Panc1 (cell line): ENCODE measurements at regions not wholly inside any gene's neighbourhood (a gene's known extent, or its start where the extent isn't known, plus 50 kb on each side); places are given as distances from the start of the nearest gene placed in this dataset.

Source experiments
- POLR2AphosphoS5 ChIP-seq: IDR thresholded peaks from 2 replicates; pipeline ENCODE4 v1.6.1; 2012; ENCODE audit warnings: mild to moderate bottlenecking, low read depth, low read length, moderate library complexity
- TCF7L2 ChIP-seq: IDR thresholded peaks from 2 replicates; pipeline ENCODE4 v1.6.1; 2011; ENCODE audit warnings: mild to moderate bottlenecking, low read depth, low read length, inconsistent platforms
- TF ChIP-seq, protein P1 (sequence below), 2 experiments: IDR thresholded peaks; 2 replicates each; pipeline ENCODE4 v1.6.1; 2011 to 2012; ENCODE audit warnings: low read depth in 2 of 2, control low read depth in 1 of 2, low read length in 1 of 2, mild to moderate bottlenecking in 1 of 2, moderate library complexity in 1 of 2; ENCODE audit not compliant: insufficient read depth in 1 of 2
- TF ChIP-seq, protein P2 (sequence below): fragments of 450-650 bp; IDR thresholded peaks from 2 replicates; pipeline ENCODE4 v1.5.1; 2017; ENCODE audit warnings: mild to moderate bottlenecking

DNA sequence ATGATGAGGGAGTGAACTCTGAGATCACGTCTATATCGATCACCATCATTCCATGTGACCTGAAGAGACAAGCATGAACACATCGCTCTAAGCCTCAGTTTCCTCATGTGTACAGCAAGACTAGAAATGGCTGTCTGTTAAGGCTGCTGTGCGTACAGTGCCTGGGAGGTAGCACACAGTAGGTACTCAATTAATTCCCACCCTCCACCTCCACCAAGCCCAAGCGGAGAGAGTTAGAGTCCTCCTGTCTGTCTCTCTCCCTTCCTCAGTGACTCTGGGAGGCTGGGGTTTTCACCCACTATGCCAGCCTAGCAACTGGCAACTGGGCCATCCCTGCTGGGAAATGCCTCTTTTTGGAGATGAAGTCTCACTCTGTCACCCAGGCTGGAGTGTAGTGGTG, 318.3 kb upstream of the CCL2 start:
- TF ChIP-seq, protein P1, sequence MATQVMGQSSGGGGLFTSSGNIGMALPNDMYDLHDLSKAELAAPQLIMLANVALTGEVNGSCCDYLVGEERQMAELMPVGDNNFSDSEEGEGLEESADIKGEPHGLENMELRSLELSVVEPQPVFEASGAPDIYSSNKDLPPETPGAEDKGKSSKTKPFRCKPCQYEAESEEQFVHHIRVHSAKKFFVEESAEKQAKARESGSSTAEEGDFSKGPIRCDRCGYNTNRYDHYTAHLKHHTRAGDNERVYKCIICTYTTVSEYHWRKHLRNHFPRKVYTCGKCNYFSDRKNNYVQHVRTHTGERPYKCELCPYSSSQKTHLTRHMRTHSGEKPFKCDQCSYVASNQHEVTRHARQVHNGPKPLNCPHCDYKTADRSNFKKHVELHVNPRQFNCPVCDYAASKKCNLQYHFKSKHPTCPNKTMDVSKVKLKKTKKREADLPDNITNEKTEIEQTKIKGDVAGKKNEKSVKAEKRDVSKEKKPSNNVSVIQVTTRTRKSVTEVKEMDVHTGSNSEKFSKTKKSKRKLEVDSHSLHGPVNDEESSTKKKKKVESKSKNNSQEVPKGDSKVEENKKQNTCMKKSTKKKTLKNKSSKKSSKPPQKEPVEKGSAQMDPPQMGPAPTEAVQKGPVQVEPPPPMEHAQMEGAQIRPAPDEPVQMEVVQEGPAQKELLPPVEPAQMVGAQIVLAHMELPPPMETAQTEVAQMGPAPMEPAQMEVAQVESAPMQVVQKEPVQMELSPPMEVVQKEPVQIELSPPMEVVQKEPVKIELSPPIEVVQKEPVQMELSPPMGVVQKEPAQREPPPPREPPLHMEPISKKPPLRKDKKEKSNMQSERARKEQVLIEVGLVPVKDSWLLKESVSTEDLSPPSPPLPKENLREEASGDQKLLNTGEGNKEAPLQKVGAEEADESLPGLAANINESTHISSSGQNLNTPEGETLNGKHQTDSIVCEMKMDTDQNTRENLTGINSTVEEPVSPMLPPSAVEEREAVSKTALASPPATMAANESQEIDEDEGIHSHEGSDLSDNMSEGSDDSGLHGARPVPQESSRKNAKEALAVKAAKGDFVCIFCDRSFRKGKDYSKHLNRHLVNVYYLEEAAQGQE (IDR thresholded peaks at IDR 0.05; ENCODE audit: insufficient read depth in 1 of 2, low read depth in 2 of 2, low read length in 1 of 2), result no peak
- TF ChIP-seq, protein P2, sequence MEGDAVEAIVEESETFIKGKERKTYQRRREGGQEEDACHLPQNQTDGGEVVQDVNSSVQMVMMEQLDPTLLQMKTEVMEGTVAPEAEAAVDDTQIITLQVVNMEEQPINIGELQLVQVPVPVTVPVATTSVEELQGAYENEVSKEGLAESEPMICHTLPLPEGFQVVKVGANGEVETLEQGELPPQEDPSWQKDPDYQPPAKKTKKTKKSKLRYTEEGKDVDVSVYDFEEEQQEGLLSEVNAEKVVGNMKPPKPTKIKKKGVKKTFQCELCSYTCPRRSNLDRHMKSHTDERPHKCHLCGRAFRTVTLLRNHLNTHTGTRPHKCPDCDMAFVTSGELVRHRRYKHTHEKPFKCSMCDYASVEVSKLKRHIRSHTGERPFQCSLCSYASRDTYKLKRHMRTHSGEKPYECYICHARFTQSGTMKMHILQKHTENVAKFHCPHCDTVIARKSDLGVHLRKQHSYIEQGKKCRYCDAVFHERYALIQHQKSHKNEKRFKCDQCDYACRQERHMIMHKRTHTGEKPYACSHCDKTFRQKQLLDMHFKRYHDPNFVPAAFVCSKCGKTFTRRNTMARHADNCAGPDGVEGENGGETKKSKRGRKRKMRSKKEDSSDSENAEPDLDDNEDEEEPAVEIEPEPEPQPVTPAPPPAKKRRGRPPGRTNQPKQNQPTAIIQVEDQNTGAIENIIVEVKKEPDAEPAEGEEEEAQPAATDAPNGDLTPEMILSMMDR, result no peak
- TF ChIP-seq TCF7L2 (no peak), POLR2AphosphoS5 (no peak)
